ENCODE measurements at regions not wholly inside any gene's neighbourhood (a gene's known extent, or its start where the extent isn't known, plus 50 kb on each side); places are given as distances from the start of the nearest gene placed in this dataset.

- Histone ChIP-seq H3K9me2 (replicated peaks; ENCODE audit: insufficient read depth, low read length) (no peaks in the 10 kb centered on the region), H2AFZ (ENCODE audit: low read depth, low read length, severe bottlenecking) (no peak overlapping the region), H3K27ac (ENCODE audit: low read depth, low read length) (no peak overlapping the region), H4K20me1 (ENCODE audit: low read depth, low read length) (no peaks in the 10 kb centered on the region), H3K27me3 (ENCODE audit: low read length) (no peaks in the 10 kb centered on the region), H3K79me2 (ENCODE audit: insufficient read depth, low read length) (no peaks in the 10 kb centered on the region), H3K9ac (ENCODE audit: low read length) (no peak overlapping the region), H3K9me3 (ENCODE audit: insufficient read depth, low read length) (no peaks in the 10 kb centered on the region), H3K36me3 (ENCODE audit: low read length) (no peaks in the 10 kb centered on the region), H3K4me2 (ENCODE audit: low read depth, low read length, poor library complexity, severe bottlenecking) (no peak overlapping the region), H3F3A (ENCODE audit: insufficient read depth) (no peaks in the 10 kb centered on the region), H3K4me3 (ENCODE audit: insufficient read depth, low read length, poor library complexity, severe bottlenecking) (no peak overlapping the region)
- TF ChIP-seq EZH2phosphoT487 (conservative IDR thresholded peaks at IDR 0.05; ENCODE audit: low read length) = no peak
- no peak for TF ChIP-seq CTCF (IDR thresholded peaks at IDR 0.05; ENCODE audit: insufficient read depth, low read length, poor library complexity, severe bottlenecking)
These were observed 115.8 kb downstream of the MPP7 start for GRCh38 chr10:28186887-28187578.

- Histone ChIP-seq H3K27me3 (ENCODE audit: low read length) (no peaks in the 10 kb centered on the region), H3K9me2 (replicated peaks; ENCODE audit: insufficient read depth, low read length) (no peaks in the 10 kb centered on the region), H2AFZ (ENCODE audit: low read depth, low read length, severe bottlenecking) (no peak overlapping the region), H4K20me1 (ENCODE audit: low read depth, low read length) (no peaks in the 10 kb centered on the region), H3K4me3 (ENCODE audit: insufficient read depth, low read length, poor library complexity, severe bottlenecking) (no peak overlapping the region), H3F3A (ENCODE audit: insufficient read depth) (no peaks in the 10 kb centered on the region), H3K36me3 (ENCODE audit: low read length) (no peaks in the 10 kb centered on the region), H3K79me2 (ENCODE audit: insufficient read depth, low read length) (no peaks in the 10 kb centered on the region), H3K27ac (ENCODE audit: low read depth, low read length) (no peak overlapping the region), H3K9ac (ENCODE audit: low read length) (no peak overlapping the region), H3K4me2 (ENCODE audit: low read depth, low read length, poor library complexity, severe bottlenecking) (no peak overlapping the region), H3K9me3 (ENCODE audit: insufficient read depth, low read length) (no peaks in the 10 kb centered on the region)
- TF ChIP-seq CTCF (IDR thresholded peaks at IDR 0.05; ENCODE audit: insufficient read depth, low read length, poor library complexity, severe bottlenecking) (no peak), EZH2phosphoT487 (conservative IDR thresholded peaks at IDR 0.05; ENCODE audit: low read length) (no peak)
These were observed 116.4 kb downstream of the MPP7 start for GRCh38 chr10:28186461-28186860.

GRCh38 chr10:28184810-28185209 is 118.1 kb downstream of the MPP7 start:
- no peak overlapping the region for H3K4me3 ChIP-seq (ENCODE audit: insufficient read depth, low read length, poor library complexity, severe bottlenecking)
- H2AFZ ChIP-seq (ENCODE audit: low read depth, low read length, severe bottlenecking) = no peak overlapping the region
- H3K9me2 ChIP-seq (replicated peaks; ENCODE audit: insufficient read depth, low read length) = no peaks in the 10 kb centered on the region
- no peaks in the 10 kb centered on the region for H3K79me2 ChIP-seq (ENCODE audit: insufficient read depth, low read length)
- no peaks in the 10 kb centered on the region for H4K20me1 ChIP-seq (ENCODE audit: low read depth, low read length)
- no peak overlapping the region for H3K4me2 ChIP-seq (ENCODE audit: low read depth, low read length, poor library complexity, severe bottlenecking)
- no peaks in the 10 kb centered on the region for H3K36me3 ChIP-seq (ENCODE audit: low read length)
- H3K9me3 ChIP-seq (ENCODE audit: insufficient read depth, low read length) = no peaks in the 10 kb centered on the region
- TF ChIP-seq CTCF (IDR thresholded peaks at IDR 0.05; ENCODE audit: insufficient read depth, low read length, poor library complexity, severe bottlenecking) (no peak), EZH2phosphoT487 (conservative IDR thresholded peaks at IDR 0.05; ENCODE audit: low read length) (no peak)
- no peaks in the 10 kb centered on the region for H3K27me3 ChIP-seq (ENCODE audit: low read length)
- no peaks in the 10 kb centered on the region for H3F3A ChIP-seq (ENCODE audit: insufficient read depth)
- no peak overlapping the region for H3K27ac ChIP-seq (ENCODE audit: low read depth, low read length)
- H3K9ac ChIP-seq (ENCODE audit: low read length) = no peak overlapping the region
